Breast epithelium (tissue), 3 donors: ENCODE measurements at regions not wholly inside any gene's neighbourhood (a gene's known extent, or its start where the extent isn't known, plus 50 kb on each side); places are given as distances from the start of the nearest gene placed in this dataset.

Experiments used
- CTCF ChIP-seq, 3 donors: fragments of 450-650 bp; IDR thresholded peaks; one replicate each; pipeline ENCODE4 v1.5.1; 2016 to 2017; ENCODE audit warnings: antibody characterized with exemption in 3 of 3, mild to moderate bottlenecking in 3 of 3, moderate library complexity in 3 of 3
- POLR2A ChIP-seq: fragments of 450-650 bp; IDR thresholded peaks from one replicate; pipeline ENCODE4 v1.6.1; 2016; ENCODE audit warnings: antibody characterized with exemption, mild to moderate bottlenecking, moderate library complexity

GRCh38 chr17:53765129-53765528 lies 57.6 kb upstream of the KIF2B start:
- no peak for TF ChIP-seq CTCF (IDR thresholded peaks at IDR 0.05)
- no peak for TF ChIP-seq POLR2A
